ENCODE measurements at regions not wholly inside any gene's neighbourhood (a gene's known extent, or its start where the extent isn't known, plus 50 kb on each side); places are given as distances from the start of the nearest gene placed in this dataset.

- DNase-seq (ENCODE audit: low spot score): no peak
- Histone ChIP-seq H3K27ac (no peak overlapping the region), H3K4me3 (no peak overlapping the region)
- TF ChIP-seq CTCF (IDR thresholded peaks at IDR 0.05): no peak
Observed at GRCh38 chr18:73724958-73725357, 422.7 kb downstream of the FBXO15 start.

GRCh38 chr18:73719611-73720010, 428.0 kb downstream of the FBXO15 start:
- Histone ChIP-seq H3K4me3 (no peak overlapping the region), H3K27ac (no peak overlapping the region)
- DNase-seq (ENCODE audit: low spot score): no peak
- no peak for TF ChIP-seq CTCF (IDR thresholded peaks at IDR 0.05)

GRCh38 chr18:73717570-73717969, 430.1 kb downstream of the FBXO15 start:
- TF ChIP-seq CTCF (IDR thresholded peaks at IDR 0.05): no peak
- no peak for DNase-seq (ENCODE audit: low spot score)
- no peak overlapping the region for H3K4me3 ChIP-seq
- H3K27ac ChIP-seq: no peak overlapping the region

GRCh38 chr18:73715210-73715670, 432.4 kb downstream of the FBXO15 start:
- TF ChIP-seq CTCF (IDR thresholded peaks at IDR 0.05): no peak
- DNase-seq (ENCODE audit: low spot score): no peak

GRCh38 chr18:73714466-73714865, 433.2 kb downstream of the FBXO15 start:
- DNase-seq (ENCODE audit: low spot score): no peak
- Histone ChIP-seq H3K4me3 (no peak overlapping the region), H3K27ac (no peak overlapping the region)
- no peak for TF ChIP-seq CTCF (IDR thresholded peaks at IDR 0.05)

More at GRCh38 chr18:73715210-73715670, 432.4 kb downstream of the FBXO15 start:
- Histone ChIP-seq H3K27ac (no peak overlapping the region), H3K4me3 (peak overlapping the region; percentile 42)

GRCh38 chr18:73711256-73711655, 436.4 kb downstream of the FBXO15 start:
- DNase-seq (ENCODE audit: low spot score): no peak
- no peak for TF ChIP-seq CTCF (IDR thresholded peaks at IDR 0.05)
- no peak overlapping the region for H3K27ac ChIP-seq
- H3K4me3 ChIP-seq: no peak overlapping the region

- no peak for TF ChIP-seq CTCF (IDR thresholded peaks at IDR 0.05)
- no peak overlapping the region for H3K27ac ChIP-seq
- no peak for DNase-seq (ENCODE audit: low spot score)
- no peak overlapping the region for H3K4me3 ChIP-seq
Observed at GRCh38 chr18:73708591-73708990, 439.0 kb downstream of the FBXO15 start.

Measured in coronary artery (tissue), 2 donors.